H1 (cell line): ENCODE measurements at regions not wholly inside any gene's neighbourhood (a gene's known extent, or its start where the extent isn't known, plus 50 kb on each side); places are given as distances from the start of the nearest gene placed in this dataset.

Experiments used
- ASH2L ChIP-seq: fragments of 200-600, 300-600 bp; sonication (generic); IDR thresholded peaks from one replicate; pipeline ENCODE4 v1.7.1; 2017; ENCODE audit warnings: low read length
- BACH1 ChIP-seq: IDR thresholded peaks from 2 replicates; pipeline ENCODE4 v1.6.1; 2012; ENCODE audit warnings: low read length, improper control_type of control experiment
- BRCA1 ChIP-seq: IDR thresholded peaks from 2 replicates; pipeline ENCODE4 v1.6.1; 2012; ENCODE audit warnings: low read depth, low read length, improper control_type of control experiment
- CBX5 ChIP-seq: fragments of 300-800, 300-1000 bp; sonication (generic); IDR thresholded peaks from 2 replicates; pipeline ENCODE4 v1.7.1; 2016; ENCODE audit warnings: antibody characterized with exemption, low read length, low read depth
- CBX8 ChIP-seq: fragments of 300-800, 300-1000 bp; sonication (generic); IDR thresholded peaks from 2 replicates; pipeline ENCODE4 v1.7.1; 2016; ENCODE audit warnings: low read depth, low read length, borderline replicate concordance
- CHD1 ChIP-seq: IDR thresholded peaks from 2 replicates; pipeline ENCODE4 v1.6.1; 2012; ENCODE audit warnings: low read depth, low read length, improper control_type of control experiment
- CHD2 ChIP-seq: IDR thresholded peaks from 2 replicates; pipeline ENCODE4 v1.6.1; 2012; ENCODE audit warnings: low read length, improper control_type of control experiment
- CREB1 ChIP-seq: IDR thresholded peaks from 2 replicates; pipeline ENCODE4 v1.6.1; 2012; ENCODE audit warnings: inconsistent platforms
- E2F6 ChIP-seq: IDR thresholded peaks from 2 replicates; pipeline ENCODE4 v1.6.1; 2012; ENCODE audit warnings: inconsistent platforms
- EGR1 ChIP-seq: IDR thresholded peaks from 2 replicates; pipeline ENCODE4 v1.6.1; 2011; ENCODE audit warnings: low read depth, low read length, borderline replicate concordance
- JUN ChIP-seq: IDR thresholded peaks from 2 replicates; pipeline ENCODE4 v1.6.1; 2011; ENCODE audit warnings: low read depth, mild to moderate bottlenecking, improper control_type of control experiment, low read length
- POLR2AphosphoS5 ChIP-seq: IDR thresholded peaks from 2 replicates; pipeline ENCODE4 v1.6.1; 2011; ENCODE audit warnings: low read depth, low read length
- POU5F1 ChIP-seq: IDR thresholded peaks from 2 replicates; pipeline ENCODE4 v1.6.1; 2011; ENCODE audit warnings: low read depth, mild to moderate bottlenecking, low read length, moderate library complexity
- RNF2 ChIP-seq: fragments of 200-900, 300-1000 bp; sonication (generic); IDR thresholded peaks from 2 replicates; pipeline ENCODE4 v1.7.1; 2016; ENCODE audit warnings: borderline replicate concordance, low read depth, mild to moderate bottlenecking, antibody characterized with exemption, low read length; ENCODE audit not compliant: poor library complexity, severe bottlenecking; ENCODE audit errors: missing control alignments
- SP1 ChIP-seq: IDR thresholded peaks from 2 replicates; pipeline ENCODE4 v1.6.1; 2011; ENCODE audit warnings: low read depth, low read length
- SRF ChIP-seq: IDR thresholded peaks from 2 replicates; pipeline ENCODE4 v1.6.1; 2011; ENCODE audit warnings: mild to moderate bottlenecking, low read depth, low read length, moderate library complexity
- SUZ12 ChIP-seq: fragments of 200-600 bp; sonication (generic); IDR thresholded peaks from 2 replicates; pipeline ENCODE4 v1.6.1; 2012; ENCODE audit warnings: mild to moderate bottlenecking, inconsistent platforms, low read length, moderate library complexity, mixed read lengths
- TAF1 ChIP-seq: IDR thresholded peaks from 2 replicates; pipeline ENCODE4 v1.6.1; 2011; ENCODE audit warnings: mild to moderate bottlenecking, low read depth, low read length
- TAF7 ChIP-seq: optimal IDR thresholded peaks from 2 replicates; pipeline ENCODE3; 2011; ENCODE audit warnings: low read depth, mild to moderate bottlenecking, inconsistent platforms, low read length, moderate library complexity, borderline replicate concordance
- USF2 ChIP-seq: IDR thresholded peaks from 2 replicates; pipeline ENCODE4 v1.6.1; 2011; ENCODE audit warnings: low read length, improper control_type of control experiment
- YY1 ChIP-seq: IDR thresholded peaks from 2 replicates; pipeline ENCODE4 v1.6.1; 2011; ENCODE audit warnings: low read depth, mild to moderate bottlenecking, low read length
- ZNF274 ChIP-seq: IDR thresholded peaks from 2 replicates; pipeline ENCODE4 v1.7.0; 2012; ENCODE audit warnings: low read length, borderline replicate concordance; ENCODE audit errors: extremely low read depth
- TF ChIP-seq, protein P1 (sequence below): IDR thresholded peaks from 2 replicates; pipeline ENCODE4 v1.6.1; 2012; ENCODE audit warnings: low read length, inconsistent platforms

GRCh38 chr7:24436131-24436920, 136.9 kb upstream of the PALS2 start (continued):
- TF ChIP-seq YY1: no peak
- no peak for TF ChIP-seq CBX8
- TF ChIP-seq BACH1: no peak
- TF ChIP-seq E2F6: no peak
- no peak for TF ChIP-seq SUZ12
- TF ChIP-seq POU5F1: peak; percentile 78
- TF ChIP-seq CHD1: no peak
- TF ChIP-seq CREB1: no peak
- no peak for TF ChIP-seq BRCA1
- TF ChIP-seq, protein P1, sequence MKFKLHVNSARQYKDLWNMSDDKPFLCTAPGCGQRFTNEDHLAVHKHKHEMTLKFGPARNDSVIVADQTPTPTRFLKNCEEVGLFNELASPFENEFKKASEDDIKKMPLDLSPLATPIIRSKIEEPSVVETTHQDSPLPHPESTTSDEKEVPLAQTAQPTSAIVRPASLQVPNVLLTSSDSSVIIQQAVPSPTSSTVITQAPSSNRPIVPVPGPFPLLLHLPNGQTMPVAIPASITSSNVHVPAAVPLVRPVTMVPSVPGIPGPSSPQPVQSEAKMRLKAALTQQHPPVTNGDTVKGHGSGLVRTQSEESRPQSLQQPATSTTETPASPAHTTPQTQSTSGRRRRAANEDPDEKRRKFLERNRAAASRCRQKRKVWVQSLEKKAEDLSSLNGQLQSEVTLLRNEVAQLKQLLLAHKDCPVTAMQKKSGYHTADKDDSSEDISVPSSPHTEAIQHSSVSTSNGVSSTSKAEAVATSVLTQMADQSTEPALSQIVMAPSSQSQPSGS: no peak
- no peak for TF ChIP-seq EGR1
- TF ChIP-seq POLR2AphosphoS5: no peak
- TF ChIP-seq ZNF274: no peak
- no peak for TF ChIP-seq RNF2
- TF ChIP-seq CHD2: no peak
- TF ChIP-seq JUN: no peak
- TF ChIP-seq TAF1: no peak
- no peak for TF ChIP-seq TAF7
- no peak for TF ChIP-seq SRF
- TF ChIP-seq CBX5: no peak
- no peak for TF ChIP-seq USF2
- TF ChIP-seq SP1: 0 out of 2 replicates have a peak, but pooled peaks have one; percentile 29
- TF ChIP-seq ASH2L: no peak
